GM13976 (cell line): ENCODE measurements at regions not wholly inside any gene's neighbourhood (a gene's known extent, or its start where the extent isn't known, plus 50 kb on each side); places are given as distances from the start of the nearest gene placed in this dataset.
"Not testable (repeated sequence)": the region's sequence is repeated elsewhere in the genome, so short reads cannot be mapped to it uniquely, and the experiment has no call there.

Experiments used
- DNase-seq: peaks from one replicate; pipeline ENCODE4 v3.0.0; 2012; ENCODE audit warnings: low spot score
- in situ Hi-C: fragments of 300-500 bp; cut with MboI; formaldehyde crosslinking; loops from one replicate; pipeline ENCODE4 v1.12.0; 2022; ENCODE audit warnings: low sequenced_read_pairs, mixed read lengths, inconsistent platforms; ENCODE audit not compliant: unreplicated experiment
- TF ChIP-seq, protein P1 (sequence below): IDR thresholded peaks from 2 replicates; pipeline ENCODE4 v1.5.1; 2012; ENCODE audit warnings: borderline replicate concordance, mild to moderate bottlenecking; ENCODE audit not compliant: insufficient read depth; ENCODE audit errors: extremely low read depth, missing control alignments, control extremely low read depth

- TF ChIP-seq, protein P1, sequence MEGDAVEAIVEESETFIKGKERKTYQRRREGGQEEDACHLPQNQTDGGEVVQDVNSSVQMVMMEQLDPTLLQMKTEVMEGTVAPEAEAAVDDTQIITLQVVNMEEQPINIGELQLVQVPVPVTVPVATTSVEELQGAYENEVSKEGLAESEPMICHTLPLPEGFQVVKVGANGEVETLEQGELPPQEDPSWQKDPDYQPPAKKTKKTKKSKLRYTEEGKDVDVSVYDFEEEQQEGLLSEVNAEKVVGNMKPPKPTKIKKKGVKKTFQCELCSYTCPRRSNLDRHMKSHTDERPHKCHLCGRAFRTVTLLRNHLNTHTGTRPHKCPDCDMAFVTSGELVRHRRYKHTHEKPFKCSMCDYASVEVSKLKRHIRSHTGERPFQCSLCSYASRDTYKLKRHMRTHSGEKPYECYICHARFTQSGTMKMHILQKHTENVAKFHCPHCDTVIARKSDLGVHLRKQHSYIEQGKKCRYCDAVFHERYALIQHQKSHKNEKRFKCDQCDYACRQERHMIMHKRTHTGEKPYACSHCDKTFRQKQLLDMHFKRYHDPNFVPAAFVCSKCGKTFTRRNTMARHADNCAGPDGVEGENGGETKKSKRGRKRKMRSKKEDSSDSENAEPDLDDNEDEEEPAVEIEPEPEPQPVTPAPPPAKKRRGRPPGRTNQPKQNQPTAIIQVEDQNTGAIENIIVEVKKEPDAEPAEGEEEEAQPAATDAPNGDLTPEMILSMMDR: no peak
- in situ Hi-C loops: no loop called here
- DNase-seq: no peak
Measured at GRCh38 chr12:13411287-13411686, 214.8 kb downstream of the EMP1 start.

DNA sequence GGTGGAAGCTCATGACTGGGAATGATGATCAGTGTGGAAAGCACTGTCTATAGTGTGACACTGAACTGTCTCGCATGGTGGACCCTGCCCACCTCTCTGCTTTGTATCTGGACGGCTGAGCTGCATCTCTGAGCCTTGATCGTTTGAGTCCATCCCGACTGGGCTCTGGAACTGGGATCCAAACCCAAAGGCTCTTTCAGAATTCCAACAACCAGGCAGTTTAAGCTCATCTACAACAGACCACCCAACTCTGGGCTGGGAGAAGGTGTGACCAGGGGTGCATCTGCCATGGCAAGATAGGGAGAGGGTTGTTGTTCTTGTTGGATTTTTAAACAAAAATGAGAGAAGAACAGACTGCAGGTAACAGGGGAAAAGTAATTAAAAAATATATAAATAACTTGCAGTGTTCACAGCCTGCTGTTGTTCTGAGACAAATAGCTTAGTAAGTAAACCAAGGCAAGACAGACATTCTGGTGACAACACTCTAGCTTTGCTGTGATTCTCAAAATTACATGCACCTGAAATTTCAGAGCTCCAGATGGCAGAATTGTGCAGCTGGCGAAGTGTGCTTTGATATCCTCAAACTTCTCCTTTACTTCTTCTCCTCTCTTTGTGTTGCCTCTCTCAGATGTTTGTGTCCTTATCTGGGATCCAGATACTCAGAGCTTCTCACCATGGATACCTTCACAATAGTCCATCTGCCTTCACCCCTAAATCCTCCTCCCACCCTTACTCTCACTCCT, 209.6 kb downstream of the EMP1 start:
- TF ChIP-seq, protein P1: no peak
- in situ Hi-C loops: no loop called here
- no peak for DNase-seq

DNA sequence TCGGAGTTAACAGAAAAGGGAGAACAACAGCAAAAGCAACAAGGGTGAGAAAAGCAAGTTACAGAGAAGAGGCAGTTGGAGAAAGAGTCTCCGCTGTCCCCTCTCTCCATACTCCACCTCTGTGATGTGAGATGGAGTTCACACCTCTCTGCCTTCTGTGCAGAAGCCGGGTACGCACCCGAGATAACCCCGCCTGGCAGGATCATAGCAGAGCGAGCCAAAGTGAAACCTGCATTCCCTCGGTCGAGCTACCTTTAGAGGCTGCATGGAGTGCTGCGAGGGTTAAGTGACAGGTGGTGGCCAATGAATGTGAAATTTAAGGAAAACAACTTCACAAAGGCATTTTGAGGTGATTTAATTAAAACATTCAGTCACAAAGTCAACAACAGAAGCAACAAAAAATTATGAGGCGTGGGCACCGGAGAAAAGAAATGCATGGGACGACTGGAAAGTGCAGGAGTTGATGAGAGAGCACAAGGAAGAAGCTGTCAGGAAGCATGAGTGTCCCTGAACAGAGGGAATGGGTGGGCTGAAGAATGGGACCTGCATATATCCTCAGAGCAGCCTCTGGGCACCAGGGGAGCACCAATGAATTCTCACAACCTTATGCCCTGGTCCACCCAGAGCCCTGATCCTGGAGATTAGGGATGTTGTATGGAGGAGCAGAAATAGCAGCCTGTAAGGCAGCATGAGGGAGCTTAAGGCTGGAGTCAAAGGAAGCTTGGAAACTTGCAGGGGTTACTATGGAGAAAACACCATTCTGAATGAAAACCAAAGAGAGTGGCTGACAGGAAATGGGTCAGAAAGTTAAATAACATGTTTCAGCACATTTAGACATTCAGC, 208.3 kb downstream of the EMP1 start:
- DNase-seq: no peak

DNA sequence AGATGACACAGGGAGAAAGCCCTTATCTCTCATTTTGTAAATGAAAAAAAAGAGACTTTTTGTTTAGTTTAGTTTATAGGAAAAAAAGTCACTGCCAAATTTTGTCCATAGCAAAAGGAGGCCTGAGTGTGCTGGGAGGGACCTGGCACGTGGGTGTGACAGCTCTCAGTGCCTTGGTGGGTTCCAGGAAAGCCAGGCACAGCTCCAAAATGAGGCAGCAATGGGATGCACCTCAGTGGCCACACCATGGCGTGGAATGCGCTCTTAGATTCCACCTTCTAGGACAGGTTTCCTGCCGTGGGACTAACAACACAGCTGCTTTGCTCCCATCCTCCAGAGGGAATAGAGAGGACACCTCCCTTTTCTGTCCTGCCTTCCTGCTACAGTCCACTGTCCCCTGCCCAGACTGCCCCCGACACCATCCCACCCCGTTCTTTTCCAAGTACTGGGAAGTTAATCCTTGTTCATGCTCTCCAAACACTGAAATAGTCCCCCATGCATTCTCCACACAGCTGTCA, 207.6 kb downstream of the EMP1 start:
- TF ChIP-seq, protein P1: no peak
- in situ Hi-C loops: no loop called here
- DNase-seq: no peak

More for the DNA sequence above, 208.3 kb downstream of the EMP1 start:
- TF ChIP-seq, protein P1: no peak
- in situ Hi-C loops: no loop called here

DNA sequence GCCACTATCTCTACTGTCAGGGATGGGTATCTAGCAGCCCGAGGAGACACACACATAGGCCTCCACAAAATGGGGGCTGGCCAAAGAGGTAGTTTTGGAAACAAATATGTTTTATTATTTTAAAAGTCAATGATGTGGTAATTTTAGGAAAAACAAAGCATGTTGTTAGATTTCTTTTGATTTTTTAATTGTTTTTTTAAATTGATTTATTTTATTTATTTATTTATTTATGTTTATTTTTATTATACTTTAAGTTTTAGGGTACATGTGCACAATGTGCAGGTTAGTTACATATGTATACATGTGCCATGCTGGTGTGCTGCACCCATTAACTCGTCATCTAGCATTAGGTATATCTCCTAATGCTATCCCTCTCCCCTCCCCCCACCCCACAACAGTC, 194.8 kb downstream of the EMP1 start:
- DNase-seq, in situ Hi-C loops: not testable (repeated sequence)

GRCh38 chr12:13390918-13391317, 194.4 kb downstream of the EMP1 start:
- TF ChIP-seq, protein P1: no peak
- no peak for DNase-seq
- in situ Hi-C loops: no loop called here

DNA sequence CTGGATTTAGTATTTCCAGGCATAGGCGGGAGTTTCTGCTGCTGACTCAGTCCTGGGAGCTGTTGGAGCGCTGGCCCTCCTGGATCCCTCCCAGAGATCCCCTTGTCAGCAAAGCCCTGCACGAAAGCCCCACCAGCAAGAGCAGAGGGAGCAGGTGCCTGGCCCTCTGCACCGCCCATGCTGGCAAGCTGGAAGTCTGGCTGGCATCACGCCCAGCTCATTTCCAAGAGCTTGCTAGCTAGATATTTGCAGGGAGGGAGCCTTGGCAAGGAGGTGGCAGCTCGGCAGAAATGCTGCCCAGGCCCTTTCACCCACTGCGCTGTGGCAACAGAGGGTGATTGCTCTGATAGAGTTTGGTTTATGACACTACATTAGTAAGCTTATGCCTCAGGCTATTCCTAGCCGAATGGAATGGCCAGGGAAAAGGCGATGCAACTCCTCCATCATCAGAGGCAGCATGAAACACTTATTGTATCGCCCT, 193.9 kb downstream of the EMP1 start:
- TF ChIP-seq, protein P1: no peak
- DNase-seq: no peak
- in situ Hi-C loops: no loop called here
